ENCODE measurements at regions not wholly inside any gene's neighbourhood (a gene's known extent, or its start where the extent isn't known, plus 50 kb on each side); places are given as distances from the start of the nearest gene placed in this dataset.
A peak's percentile ranks its signal among the peaks of the same experiment; 100 is the strongest.

- TF ChIP-seq CTCF (conservative IDR thresholded peaks at IDR 0.05 in 1 of 2, IDR thresholded peaks at IDR 0.05 in 1 of 2; ENCODE audit: low read depth in 1 of 2, low read length in 2 of 2) = no peak
- TF ChIP-seq EZH2 (IDR thresholded peaks at IDR 0.05; ENCODE audit: low read length, missing control alignments) = no peak
Observed at GRCh38 chr7:130789436-130789835, 55.4 kb upstream of the KLF14 start.

DNA sequence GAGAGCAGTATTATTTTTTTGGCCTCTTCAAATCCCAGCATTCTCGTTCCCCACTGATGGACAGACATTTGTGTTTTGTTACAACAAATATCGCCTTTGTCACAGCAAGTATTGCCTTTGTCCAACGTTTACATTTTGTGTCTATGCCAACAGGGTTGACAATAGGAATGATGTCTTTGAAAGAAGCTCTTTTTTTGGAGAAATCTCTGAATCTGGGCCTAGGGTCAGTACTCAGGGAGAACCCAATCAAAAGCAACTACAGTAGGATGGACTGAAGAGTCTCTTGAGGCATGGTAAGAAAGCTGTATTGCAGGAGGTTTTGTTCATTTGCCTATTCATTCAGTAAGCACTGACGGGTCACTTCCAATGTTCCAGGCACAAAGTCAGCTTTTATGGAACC is 57.7 kb upstream of the KLF14 start:
- Histone ChIP-seq H3K27me3 (ENCODE audit: control insufficient read depth, insufficient read depth, low read length) (no peaks in the 10 kb centered on the region), H3K79me2 (ENCODE audit: control insufficient read depth, insufficient read depth, low read length) (no peaks in the 10 kb centered on the region), H4K20me1 (ENCODE audit: control insufficient read depth, extremely low read depth, insufficient read depth, low read length) (no peaks in the 10 kb centered on the region), H2AFZ (ENCODE audit: low read length) (no peak overlapping the region), H3K4me2 (ENCODE audit: extremely low read depth, insufficient read depth, low read length) (no peak overlapping the region), H3K27ac (ENCODE audit: insufficient read depth, low read length) (no peak overlapping the region), H3K9ac (ENCODE audit: insufficient read depth, low read length) (no peak overlapping the region), H3K4me1 (ENCODE audit: control insufficient read depth, extremely low read depth, insufficient read depth, low read length) (no peaks in the 10 kb centered on the region), H3K36me3 (ENCODE audit: control insufficient read depth, insufficient read depth, low read length) (no peaks in the 10 kb centered on the region), H3K9me3 (ENCODE audit: control insufficient read depth, insufficient read depth, low read depth, low read length) (no peaks in the 10 kb centered on the region), H3K4me3 (replicated peaks in 1 of 4; ENCODE audit: control extremely low read depth in 1 of 4, insufficient read depth in 1 of 4, low read depth in 3 of 4, low read length in 4 of 4) (no peak overlapping the region)
- no peak for DNase-seq (ENCODE audit: low read depth in 2 of 2)
- TF ChIP-seq CTCF (conservative IDR thresholded peaks at IDR 0.05 in 1 of 2, IDR thresholded peaks at IDR 0.05 in 1 of 2; ENCODE audit: low read depth in 1 of 2, low read length in 2 of 2) (no peak), EZH2 (IDR thresholded peaks at IDR 0.05; ENCODE audit: low read length, missing control alignments) (no peak)

More at GRCh38 chr7:130789436-130789835, 55.4 kb upstream of the KLF14 start:
- Histone ChIP-seq H4K20me1 (ENCODE audit: control insufficient read depth, extremely low read depth, insufficient read depth, low read length) (no peaks in the 10 kb centered on the region), H3K27me3 (ENCODE audit: control insufficient read depth, insufficient read depth, low read length) (no peaks in the 10 kb centered on the region), H3K79me2 (ENCODE audit: control insufficient read depth, insufficient read depth, low read length) (no peaks in the 10 kb centered on the region), H3K4me2 (ENCODE audit: extremely low read depth, insufficient read depth, low read length) (no peak overlapping the region), H3K36me3 (ENCODE audit: control insufficient read depth, insufficient read depth, low read length) (no peaks in the 10 kb centered on the region), H3K9ac (ENCODE audit: insufficient read depth, low read length) (no peak overlapping the region), H3K4me3 (replicated peaks in 1 of 4; ENCODE audit: control extremely low read depth in 1 of 4, insufficient read depth in 1 of 4, low read depth in 3 of 4, low read length in 4 of 4) (no peak overlapping the region), H3K27ac (ENCODE audit: insufficient read depth, low read length) (no peak overlapping the region), H3K9me3 (ENCODE audit: control insufficient read depth, insufficient read depth, low read depth, low read length) (no peaks in the 10 kb centered on the region), H2AFZ (ENCODE audit: low read length) (no peak overlapping the region), H3K4me1 (ENCODE audit: control insufficient read depth, extremely low read depth, insufficient read depth, low read length) (no peaks in the 10 kb centered on the region)
- DNase-seq (ENCODE audit: low read depth in 2 of 2) = no peak

DNA sequence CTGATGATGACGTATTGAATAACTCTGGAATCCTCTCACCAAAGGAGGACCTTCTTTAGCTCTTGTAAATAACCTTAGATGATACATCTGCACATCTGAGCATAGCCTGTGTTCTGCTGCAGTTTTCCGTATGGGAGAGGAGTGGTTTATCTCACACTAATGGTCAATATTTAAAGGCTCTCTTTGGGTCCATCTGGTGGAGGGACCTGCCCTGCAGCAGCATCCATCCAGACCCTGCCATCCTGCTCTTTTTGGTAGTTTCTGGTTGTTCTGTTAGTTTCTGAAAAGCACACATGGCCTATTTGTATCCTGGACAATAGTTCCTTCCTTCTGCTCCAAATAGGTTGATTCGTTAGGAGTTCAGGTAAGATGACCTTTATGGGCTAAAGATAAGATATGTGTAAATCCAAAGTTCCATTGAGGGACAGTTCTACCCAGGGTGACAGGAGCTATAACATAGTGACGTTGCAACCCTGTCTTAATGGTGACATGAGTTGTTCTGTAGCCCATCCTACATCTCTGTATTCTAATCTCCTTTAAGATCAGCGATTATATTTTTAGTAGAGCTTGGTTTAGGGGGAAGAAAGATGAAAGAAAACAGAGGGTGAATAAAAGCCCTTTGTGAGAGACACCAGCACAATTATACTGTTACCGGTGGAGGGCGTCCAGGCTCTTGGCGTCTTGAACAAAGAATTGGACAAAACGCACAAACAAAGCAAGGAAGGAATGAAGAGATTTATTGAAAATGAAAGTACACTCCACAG is 60.0 kb upstream of the KLF14 start:
- Histone ChIP-seq H3K79me2 (ENCODE audit: control insufficient read depth, insufficient read depth, low read length) (no peaks in the 10 kb centered on the region), H3K9ac (ENCODE audit: insufficient read depth, low read length) (no peak overlapping the region), H3K4me3 (replicated peaks in 1 of 4; ENCODE audit: control extremely low read depth in 1 of 4, insufficient read depth in 1 of 4, low read depth in 3 of 4, low read length in 4 of 4) (peak overlapping the region; percentile 33 to 48 (median 40)), H3K4me2 (ENCODE audit: extremely low read depth, insufficient read depth, low read length) (peak overlapping the region; percentile 58), H3K27me3 (ENCODE audit: control insufficient read depth, insufficient read depth, low read length) (no peaks in the 10 kb centered on the region), H3K4me1 (ENCODE audit: control insufficient read depth, extremely low read depth, insufficient read depth, low read length) (no peaks in the 10 kb centered on the region), H3K36me3 (ENCODE audit: control insufficient read depth, insufficient read depth, low read length) (no peaks in the 10 kb centered on the region), H4K20me1 (ENCODE audit: control insufficient read depth, extremely low read depth, insufficient read depth, low read length) (no peaks in the 10 kb centered on the region), H3K27ac (ENCODE audit: insufficient read depth, low read length) (peak overlapping the region; percentile 34), H2AFZ (ENCODE audit: low read length) (peak overlapping the region; percentile 77), H3K9me3 (ENCODE audit: control insufficient read depth, insufficient read depth, low read depth, low read length) (no peaks in the 10 kb centered on the region)
- TF ChIP-seq EZH2 (IDR thresholded peaks at IDR 0.05; ENCODE audit: low read length, missing control alignments) = no peak
- peak; percentile 19 to 27 for TF ChIP-seq CTCF (conservative IDR thresholded peaks at IDR 0.05 in 1 of 2, IDR thresholded peaks at IDR 0.05 in 1 of 2; ENCODE audit: low read depth in 1 of 2, low read length in 2 of 2)
- peak; percentile 52 to 55 for DNase-seq (ENCODE audit: low read depth in 2 of 2)
